VCaP (cell line): ENCODE measurements at regions not wholly inside any gene's neighbourhood (a gene's known extent, or its start where the extent isn't known, plus 50 kb on each side); places are given as distances from the start of the nearest gene placed in this dataset.
"Not testable (repeated sequence)": the region's sequence is repeated elsewhere in the genome, so short reads cannot be mapped to it uniquely, and the experiment has no call there.

Experiments
- H3K27ac ChIP-seq: fragments of 450-650 bp; 2 replicates; pipeline ENCODE4 v1.5.1; 2017
- CTCF ChIP-seq: fragments of 450-650 bp; conservative IDR thresholded peaks from 2 replicates; pipeline ENCODE4 v1.5.1; 2017; ENCODE audit warnings: mild to moderate bottlenecking, moderate library complexity

- TF ChIP-seq CTCF, result no peak
- no peak overlapping the region for H3K27ac ChIP-seq
Measured at GRCh38 chr3:65277798-65278197, 590.0 kb upstream of the ADAMTS9 start.

GRCh38 chr3:65276551-65276950 lies 588.8 kb upstream of the ADAMTS9 start:
- no peak for TF ChIP-seq CTCF
- no peak overlapping the region for H3K27ac ChIP-seq

GRCh38 chr3:65268426-65268825 lies 580.6 kb upstream of the ADAMTS9 start:
- no peak for TF ChIP-seq CTCF
- no peak overlapping the region for H3K27ac ChIP-seq

GRCh38 chr3:65265942-65266590 lies 578.3 kb upstream of the ADAMTS9 start:
- TF ChIP-seq CTCF, result no peak
- H3K27ac ChIP-seq, result no peak overlapping the region

GRCh38 chr3:65265511-65265910 lies 577.7 kb upstream of the ADAMTS9 start:
- no peak for TF ChIP-seq CTCF
- H3K27ac ChIP-seq, result no peak overlapping the region

GRCh38 chr3:65262548-65262947 lies 574.7 kb upstream of the ADAMTS9 start:
- no peak for TF ChIP-seq CTCF

GRCh38 chr3:65259946-65260345 lies 572.1 kb upstream of the ADAMTS9 start:
- no peak for TF ChIP-seq CTCF
- no peak overlapping the region for H3K27ac ChIP-seq

More at GRCh38 chr3:65262548-65262947, 574.7 kb upstream of the ADAMTS9 start:
- no peak overlapping the region for H3K27ac ChIP-seq

- not testable (repeated sequence) for H3K27ac ChIP-seq
Measured at GRCh38 chr3:65252914-65253313, 565.1 kb upstream of the ADAMTS9 start.
